Gastroesophageal sphincter (tissue), 4 donors: ENCODE measurements at regions not wholly inside any gene's neighbourhood (a gene's known extent, or its start where the extent isn't known, plus 50 kb on each side); places are given as distances from the start of the nearest gene placed in this dataset.

Source experiments
- ATAC-seq: fragments of 150-250 bp; one replicate; pipeline ENCODE4 v1.9.1; 2016; ENCODE audit warnings: mild to moderate bottlenecking, moderate library complexity
- H3K27ac ChIP-seq, 4 donors: fragments of 200-600 bp; sonication (generic) in 3 of 4; 1 replicate in 3 of 4; 2 replicates in 1 of 4; pipeline ENCODE4 v1.5.1; 2016 to 2019
- H3K27me3 ChIP-seq: fragments of 200-600 bp; sonication (generic); one replicate; pipeline ENCODE4 v1.5.1; 2019
- H3K36me3 ChIP-seq, 2 donors: fragments of 200-600 bp; sonication (generic); one replicate each; pipeline ENCODE4 v1.5.1; 2019; ENCODE audit warnings: control low read depth in 1 of 2
- H3K4me1 ChIP-seq, 3 donors: fragments of 200-600 bp; sonication (generic); 1 replicate in 2 of 3; 2 replicates in 1 of 3; pipeline ENCODE4 v1.5.1; 2016 to 2019; ENCODE audit warnings: control low read depth in 2 of 3
- H3K4me3 ChIP-seq, 2 donors: fragments of 200-600 bp; sonication (generic); one replicate each; pipeline ENCODE4 v1.5.1; 2019; ENCODE audit warnings: mild to moderate bottlenecking in 1 of 2, moderate library complexity in 1 of 2
- H3K9me3 ChIP-seq, 3 donors: fragments of 200-600 bp; sonication (generic); one replicate each; pipeline ENCODE4 v1.5.1; 2017 to 2019; ENCODE audit warnings: control low read depth in 2 of 3
- CTCF ChIP-seq, 4 experiments: fragments of 200-600 bp in 2 of 4; fragments of 450-650 bp in 2 of 4; sonication (generic) in 1 of 4; IDR thresholded peaks; one replicate each; pipeline ENCODE4 v1.5.1; 2017 to 2019; ENCODE audit warnings: antibody characterized with exemption in 4 of 4, mild to moderate bottlenecking in 2 of 4, moderate library complexity in 2 of 4
- EP300 ChIP-seq: sonication (generic); formaldehyde crosslinking; IDR thresholded peaks from one replicate; pipeline ENCODE4 v1.6.1; 2017; ENCODE audit warnings: antibody characterized with exemption, mild to moderate bottlenecking
- POLR2A ChIP-seq, 2 donors: fragments of 450-650 bp; IDR thresholded peaks; one replicate each; pipeline ENCODE4 v1.6.1; 2017; ENCODE audit warnings: antibody characterized with exemption in 2 of 2, mild to moderate bottlenecking in 2 of 2, moderate library complexity in 1 of 2
- POLR2AphosphoS5 ChIP-seq: sonication (generic); formaldehyde crosslinking; IDR thresholded peaks from one replicate; pipeline ENCODE4 v1.6.1; 2017; ENCODE audit warnings: antibody characterized with exemption
- WGBS, 2 donors: methylation state at CpG; one replicate each; pipeline ENCODE4 v1.1.5; 2018; ENCODE audit warnings: low coverage in 1 of 2; 5-methylcytosine and 5-hydroxymethylcytosine counted together

GRCh38 chr18:40926679-40927078 lies 1028.4 kb upstream of the PIK3C3 start:
- ATAC-seq, result no peak
- no peak for TF ChIP-seq POLR2AphosphoS5
- no peak for TF ChIP-seq EP300
- TF ChIP-seq POLR2A (IDR thresholded peaks at IDR 0.05), result no peak
- no peak for TF ChIP-seq CTCF (IDR thresholded peaks at IDR 0.05)
- no peak overlapping the region for H3K4me3 ChIP-seq
- no peak overlapping the region for H3K27ac ChIP-seq
- 85 to 88% methylated on average over 5 of the region's 5 CpGs for WGBS, 2 donors
- no peaks in the 10 kb centered on the region for H3K27me3 ChIP-seq
- H3K4me1 ChIP-seq, result no peaks in the 10 kb centered on the region
- H3K9me3 ChIP-seq, result no peaks in the 10 kb centered on the region
- H3K36me3 ChIP-seq, result no peaks in the 10 kb centered on the region

GRCh38 chr18:40925071-40925541 lies 1029.9 kb upstream of the PIK3C3 start:
- Histone ChIP-seq H3K4me3 (no peak overlapping the region), H3K4me1 (no peaks in the 10 kb centered on the region), H3K27ac (no peak overlapping the region), H3K9me3 (no peaks in the 10 kb centered on the region), H3K27me3 (no peaks in the 10 kb centered on the region), H3K36me3 (no peaks in the 10 kb centered on the region)
- ATAC-seq, result no peak
- TF ChIP-seq CTCF (IDR thresholded peaks at IDR 0.05) (no peak), POLR2AphosphoS5 (no peak), POLR2A (IDR thresholded peaks at IDR 0.05) (no peak), EP300 (no peak)
- WGBS, 2 donors, result 43% methylated on average over 1 of the region's 1 CpG; no CpG with 5 or more reads in 1 of the 2 donors

- 68 to 69% methylated on average over 4 of the region's 4 CpGs for WGBS, 2 donors
- H3K27me3 ChIP-seq, result no peaks in the 10 kb centered on the region
These were observed 1033.0 kb upstream of the PIK3C3 start for GRCh38 chr18:40921845-40922629.

GRCh38 chr18:40917056-40917455 lies 1038.0 kb upstream of the PIK3C3 start:
- Histone ChIP-seq H3K9me3 (no peaks in the 10 kb centered on the region), H3K27me3 (no peaks in the 10 kb centered on the region), H3K4me1 (no peaks in the 10 kb centered on the region), H3K36me3 (no peaks in the 10 kb centered on the region), H3K27ac (no peak overlapping the region), H3K4me3 (no peak overlapping the region)
- ATAC-seq, result no peak
- TF ChIP-seq CTCF (IDR thresholded peaks at IDR 0.05) (no peak), POLR2A (IDR thresholded peaks at IDR 0.05) (no peak), POLR2AphosphoS5 (no peak), EP300 (no peak)

More at GRCh38 chr18:40921845-40922629, 1033.0 kb upstream of the PIK3C3 start:
- H3K36me3 ChIP-seq, result no peaks in the 10 kb centered on the region
- H3K4me3 ChIP-seq, result no peak overlapping the region
- no peak for ATAC-seq
- H3K4me1 ChIP-seq, result no peaks in the 10 kb centered on the region
- no peak overlapping the region for H3K27ac ChIP-seq
- no peak for TF ChIP-seq POLR2A (IDR thresholded peaks at IDR 0.05)
- TF ChIP-seq POLR2AphosphoS5, result no peak
- TF ChIP-seq CTCF (IDR thresholded peaks at IDR 0.05), result no peak
- no peak for TF ChIP-seq EP300
- H3K9me3 ChIP-seq, result no peaks in the 10 kb centered on the region

- H3K36me3 ChIP-seq, result no peaks in the 10 kb centered on the region
- no peak for ATAC-seq
- no peak overlapping the region for H3K4me3 ChIP-seq
- no peaks in the 10 kb centered on the region for H3K9me3 ChIP-seq
- H3K27ac ChIP-seq, result no peak overlapping the region
- peaks cover 0 to 4% (median 0%) of the 10 kb centered on the region in 3 donors for H3K4me1 ChIP-seq
- 88 to 100% methylated on average over 1 to 4 of the region's 4 CpGs for WGBS, 2 donors
- no peaks in the 10 kb centered on the region for H3K27me3 ChIP-seq
- no peak for TF ChIP-seq EP300
- TF ChIP-seq CTCF (IDR thresholded peaks at IDR 0.05), result no peak
- TF ChIP-seq POLR2AphosphoS5, result no peak
- TF ChIP-seq POLR2A (IDR thresholded peaks at IDR 0.05), result no peak
These were observed 1039.3 kb upstream of the PIK3C3 start for GRCh38 chr18:40915724-40916123.
